H1 (cell line): ENCODE measurements at regions not wholly inside any gene's neighbourhood (a gene's known extent, or its start where the extent isn't known, plus 50 kb on each side); places are given as distances from the start of the nearest gene placed in this dataset.

Source experiments
- CTCF ChIA-PET: fragments of 300-600 bp; sonication (Branson Sonifier 250); formaldehyde crosslinking; loops from one replicate; lab custom pipeline; 2021; ENCODE audit not compliant: partially characterized antibody; lab: Charles Lee
- POLR2A ChIA-PET: fragments of 300-600 bp; sonication (Branson Sonifier 250); formaldehyde crosslinking; loops from one replicate; lab custom pipeline; 2021; ENCODE audit warnings: inconsistent platforms; ENCODE audit not compliant: partially characterized antibody; lab: Charles Lee
- DNase-seq, 2 experiments: peaks; one replicate each; pipeline versions ENCODE4 v3.0.0 to v3.0.0-alpha.2; 2010 to 2022; ENCODE audit warnings: low spot score in 2 of 2, low read depth in 1 of 2, mixed read lengths in 1 of 2
- FAIRE-seq: peaks from 2 replicates; lab custom pipeline; 2011; peaks lifted over from hg19 to GRCh38; lab: Jason Lieb, UNC
- H2AFZ ChIP-seq: 2 replicates; pipeline ENCODE4 v1.8.1; 2012; ENCODE audit warnings: low read length, inconsistent platforms
- H2AK5ac ChIP-seq: 2 replicates; pipeline ENCODE4 v1.6.1; 2013; ENCODE audit warnings: low read depth, low read length
- H2BK120ac ChIP-seq: replicated peaks from 2 replicates; pipeline ENCODE3; 2013; ENCODE audit warnings: low read depth, low read length, inconsistent platforms
- H2BK12ac ChIP-seq: 2 replicates; pipeline ENCODE4 v1.6.1; 2013; ENCODE audit warnings: low read depth, low read length
- H2BK15ac ChIP-seq: 2 replicates; pipeline ENCODE4 v1.6.1; 2013; ENCODE audit warnings: low read length
- H2BK20ac ChIP-seq: 2 replicates; pipeline ENCODE4 v1.6.1; 2013; ENCODE audit warnings: low read length
- H2BK5ac ChIP-seq: 2 replicates; pipeline ENCODE4 v1.6.1; 2013; ENCODE audit warnings: low read depth, low read length
- H3K14ac ChIP-seq: 2 replicates; pipeline ENCODE4 v1.6.1; 2013; ENCODE audit warnings: inconsistent platforms; ENCODE audit not compliant: insufficient read length
- H3K18ac ChIP-seq: 2 replicates; pipeline ENCODE4 v1.6.1; 2013; ENCODE audit warnings: low read length; ENCODE audit errors: extremely low read depth
- H3K23ac ChIP-seq: 2 replicates; pipeline ENCODE4 v1.6.1; 2013; ENCODE audit warnings: inconsistent platforms; ENCODE audit not compliant: insufficient read length
- H3K23me2 ChIP-seq: 2 replicates; pipeline ENCODE4 v1.6.1; 2013; ENCODE audit warnings: low read depth, low read length
- H3K27ac ChIP-seq: 2 replicates; pipeline ENCODE4 v1.6.1; 2011; ENCODE audit warnings: low read depth, low read length, inconsistent platforms
- H3K27me3 ChIP-seq, 4 experiments: replicated peaks in 1 of 4; 1 replicate in 1 of 4; 2 replicates in 3 of 4; pipeline versions ENCODE4 v1.6.1 to v1.8.1; 2011 to 2013; ENCODE audit warnings: low read length in 3 of 4, mild to moderate bottlenecking in 3 of 4, inconsistent platforms in 2 of 4, mixed read lengths in 2 of 4, moderate library complexity in 1 of 4; ENCODE audit not compliant: control insufficient read depth in 3 of 4, insufficient read depth in 3 of 4; ENCODE audit errors: extremely low read depth in 1 of 4
- H3K36me3 ChIP-seq, 4 experiments: 2 replicates each; pipeline versions ENCODE4 v1.6.1 to v1.8.1; 2011 to 2013; ENCODE audit warnings: mild to moderate bottlenecking in 4 of 4, low read length in 3 of 4, moderate library complexity in 2 of 4, control low read depth in 1 of 4, inconsistent platforms in 1 of 4; ENCODE audit not compliant: insufficient read depth in 4 of 4, control insufficient read depth in 2 of 4
- H3K4ac ChIP-seq: replicated peaks from 2 replicates; pipeline ENCODE3; 2013; ENCODE audit warnings: low read length, low read depth, mixed read lengths, inconsistent platforms; ENCODE audit not compliant: insufficient read length
- H3K4me1 ChIP-seq, 4 experiments: replicated peaks in 1 of 4; 1 replicate in 1 of 4; 2 replicates in 3 of 4; pipeline versions ENCODE4 v1.6.1 to v1.8.1; 2011 to 2013; ENCODE audit warnings: low read length in 3 of 4, inconsistent platforms in 2 of 4, mixed read lengths in 1 of 4; ENCODE audit not compliant: insufficient read depth in 4 of 4, control insufficient read depth in 3 of 4
- H3K4me2 ChIP-seq, 2 experiments: 2 replicates each; pipeline versions ENCODE4 v1.6.1 to v1.8.1; 2011 to 2013; ENCODE audit warnings: low read depth in 2 of 2, low read length in 2 of 2, control low read depth in 1 of 2, inconsistent platforms in 1 of 2, mild to moderate bottlenecking in 1 of 2; ENCODE audit not compliant: insufficient read depth in 1 of 2
- H3K4me3 ChIP-seq, 4 experiments: fragments of 200-600, 300-600 bp in 1 of 4; sonication (generic), shearing (Covaris generic), sonication (Bioruptor Twin) in 1 of 4; 2 replicates each; pipeline versions ENCODE4 v1.5.1 to v1.8.1; 2011 to 2016; ENCODE audit warnings: low read length in 4 of 4, low read depth in 3 of 4, control low read depth in 2 of 4, inconsistent platforms in 2 of 4, mild to moderate bottlenecking in 2 of 4, mixed read lengths in 1 of 4, moderate library complexity in 1 of 4; ENCODE audit not compliant: insufficient read depth in 2 of 4; ENCODE audit errors: extremely low read depth in 1 of 4
- H3K56ac ChIP-seq: replicated peaks from 2 replicates; pipeline ENCODE3; 2013; ENCODE audit warnings: low read depth, mild to moderate bottlenecking, mixed read lengths, low read length, inconsistent platforms; ENCODE audit not compliant: insufficient read length
- H3K79me1 ChIP-seq: 2 replicates; pipeline ENCODE4 v1.6.1; 2013; ENCODE audit warnings: low read depth, low read length, control low read depth
- H3K79me2 ChIP-seq, 2 experiments: 2 replicates each; pipeline versions ENCODE4 v1.6.1 to v1.8.1; 2012 to 2013; ENCODE audit warnings: low read length in 2 of 2, mild to moderate bottlenecking in 2 of 2, inconsistent platforms in 1 of 2; ENCODE audit not compliant: insufficient read depth in 2 of 2, control insufficient read depth in 1 of 2
- H3K9ac ChIP-seq, 4 experiments: replicated peaks in 1 of 4; 1 replicate in 1 of 4; 2 replicates in 3 of 4; pipeline versions ENCODE4 v1.6.1 to v1.8.1; 2011 to 2013; ENCODE audit warnings: low read depth in 3 of 4, low read length in 3 of 4, control low read depth in 2 of 4, mild to moderate bottlenecking in 2 of 4, moderate library complexity in 2 of 4, inconsistent platforms in 1 of 4; ENCODE audit errors: extremely low read depth in 1 of 4
- H3K9me3 ChIP-seq, 2 experiments: 2 replicates each; pipeline versions ENCODE4 v1.6.1 to v1.8.1; 2012 to 2013; ENCODE audit warnings: mild to moderate bottlenecking in 2 of 2, moderate library complexity in 2 of 2, control low read depth in 1 of 2, inconsistent platforms in 1 of 2, low read depth in 1 of 2, low read length in 1 of 2, mixed read lengths in 1 of 2; ENCODE audit not compliant: insufficient read depth in 2 of 2
- H4K20me1 ChIP-seq, 2 experiments: replicated peaks in 1 of 2; 2 replicates each; pipeline versions ENCODE3 to v1.8.1; 2011 to 2013; ENCODE audit warnings: inconsistent platforms in 2 of 2, low read length in 2 of 2, mild to moderate bottlenecking in 1 of 2; ENCODE audit not compliant: insufficient read depth in 2 of 2, control insufficient read depth in 1 of 2
- H4K5ac ChIP-seq: 2 replicates; pipeline ENCODE4 v1.6.1; 2013; ENCODE audit warnings: low read length, low read depth, mixed read lengths, inconsistent platforms; ENCODE audit not compliant: insufficient read length
- H4K8ac ChIP-seq: 2 replicates; pipeline ENCODE4 v1.8.0; 2013; ENCODE audit warnings: mild to moderate bottlenecking, moderate library complexity, low read length, inconsistent platforms; ENCODE audit not compliant: insufficient read depth; ENCODE audit errors: extremely low read depth
- H4K91ac ChIP-seq: replicated peaks from 2 replicates; pipeline ENCODE3; 2013; ENCODE audit warnings: low read length, mixed read lengths, inconsistent platforms; ENCODE audit not compliant: insufficient read length
- ASH2L ChIP-seq: fragments of 200-600, 300-600 bp; sonication (generic); IDR thresholded peaks from one replicate; pipeline ENCODE4 v1.7.1; 2017; ENCODE audit warnings: low read length
- FOSL1 ChIP-seq: IDR thresholded peaks from 2 replicates; pipeline ENCODE4 v1.6.1; 2011; ENCODE audit warnings: mild to moderate bottlenecking, low read depth, low read length, moderate library complexity; ENCODE audit not compliant: insufficient read depth
- GTF2F1 ChIP-seq: IDR thresholded peaks from 2 replicates; pipeline ENCODE4 v1.6.1; 2012; ENCODE audit warnings: low read depth, low read length, improper control_type of control experiment, borderline replicate concordance
- NRF1 ChIP-seq: IDR thresholded peaks from 2 replicates; pipeline ENCODE4 v1.6.1; 2011; ENCODE audit warnings: mild to moderate bottlenecking, low read depth, low read length, improper control_type of control experiment
- RAD21 ChIP-seq, 2 experiments: IDR thresholded peaks in 1 of 2; conservative IDR thresholded peaks in 1 of 2; 2 replicates each; pipeline ENCODE4 v1.6.1; 2011; ENCODE audit warnings: low read depth in 2 of 2, low read length in 2 of 2, improper control_type of control experiment in 1 of 2, inconsistent platforms in 1 of 2, mild to moderate bottlenecking in 1 of 2, moderate library complexity in 1 of 2
- RFX5 ChIP-seq: IDR thresholded peaks from 2 replicates; pipeline ENCODE4 v1.6.1; 2011; ENCODE audit warnings: low read depth, low read length, improper control_type of control experiment, borderline replicate concordance
- SAP30 ChIP-seq: fragments of 300-600 bp; sonication (generic); IDR thresholded peaks from 2 replicates; pipeline ENCODE4 v1.7.1; 2012; ENCODE audit warnings: low read length, moderate library complexity, mild to moderate bottlenecking, inconsistent platforms; ENCODE audit not compliant: insufficient read depth, insufficient replicate concordance
- SIN3A ChIP-seq, 2 experiments: IDR thresholded peaks in 1 of 2; conservative IDR thresholded peaks in 1 of 2; 2 replicates each; pipeline ENCODE4 v1.6.1; 2011 to 2012; ENCODE audit warnings: low read length in 2 of 2, improper control_type of control experiment in 1 of 2, low read depth in 1 of 2, mild to moderate bottlenecking in 1 of 2
- SIRT6 ChIP-seq: IDR thresholded peaks from one replicate; pipeline ENCODE4 v1.7.1; 2012; ENCODE audit warnings: low read length, inconsistent platforms
- SP1 ChIP-seq: IDR thresholded peaks from 2 replicates; pipeline ENCODE4 v1.6.1; 2011; ENCODE audit warnings: low read depth, low read length
- SRF ChIP-seq: IDR thresholded peaks from 2 replicates; pipeline ENCODE4 v1.6.1; 2011; ENCODE audit warnings: mild to moderate bottlenecking, low read depth, low read length, moderate library complexity
- TCF12 ChIP-seq: IDR thresholded peaks from 2 replicates; pipeline ENCODE4 v1.6.1; 2011; ENCODE audit warnings: low read depth, mild to moderate bottlenecking, low read length
- WGBS, 2 experiments: shearing (Covaris generic) in 1 of 2; methylation state at CpG; one replicate each; pipeline versions ENCODE4 v1.1.6 to v1.1.7; 2013 to 2015; ENCODE audit warnings: low lambda C conversion rate in 2 of 2, mixed read lengths in 2 of 2, inconsistent platforms in 1 of 2, low coverage in 1 of 2, missing lambda C conversion rate in 1 of 2; ENCODE audit not compliant: insufficient replicate concordance in 2 of 2, insufficient coverage in 1 of 2, insufficient read length in 1 of 2; ENCODE audit errors: extremely low coverage in 1 of 2, missing lambda C conversion rate in 1 of 2; 5-methylcytosine and 5-hydroxymethylcytosine counted together

DNA sequence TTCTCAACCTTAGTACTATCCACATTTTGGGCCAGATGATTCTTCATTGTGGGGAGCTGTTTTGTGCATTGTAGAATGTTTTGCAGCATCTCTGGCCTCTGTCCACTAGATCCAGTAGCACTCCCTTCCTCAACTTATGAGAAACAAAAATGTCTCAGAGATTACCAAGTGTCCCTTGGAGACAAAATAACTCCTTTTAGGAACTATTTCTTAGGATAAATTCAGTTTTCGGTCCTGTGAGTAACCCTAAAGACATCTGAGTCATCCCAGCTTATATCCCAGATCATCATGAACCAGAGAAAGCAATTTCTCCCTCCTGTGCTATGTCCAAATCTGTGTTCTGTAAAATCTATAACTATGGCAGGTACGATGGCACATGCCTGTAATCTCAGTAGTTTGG lies 266.6 kb upstream of the PHYHIPL start:
- CTCF ChIA-PET = no interaction called here
- no peak overlapping the region for H2BK20ac ChIP-seq
- no peak for FAIRE-seq

More for the DNA sequence above, 266.6 kb upstream of the PHYHIPL start:
- no peak overlapping the region for H3K23ac ChIP-seq
- no peak overlapping the region for H2BK5ac ChIP-seq
- 92% methylated on average over 2 of the region's 2 CpGs; no CpG with 5 or more reads in 1 of the 2 experiments for WGBS, 2 experiments
- no peak overlapping the region for H2AK5ac ChIP-seq
- no peaks in the 10 kb centered on the region for H3K79me2 ChIP-seq
- H3K79me1 ChIP-seq = no peaks in the 10 kb centered on the region
- no peak overlapping the region for H3K18ac ChIP-seq
- H3K4me3 ChIP-seq = no peak overlapping the region
- H2BK12ac ChIP-seq = no peak overlapping the region
- H3K14ac ChIP-seq = no peak overlapping the region
- TF ChIP-seq SAP30 (no peak), SIN3A (conservative IDR thresholded peaks at IDR 0.05 in 1 of 2, IDR thresholded peaks at IDR 0.05 in 1 of 2; ENCODE audit: low read depth in 1 of 2, low read length in 2 of 2) (no peak), SP1 (no peak), SRF (no peak), FOSL1 (no peak), SIRT6 (no peak), TCF12 (no peak), GTF2F1 (no peak), NRF1 (no peak), RAD21 (IDR thresholded peaks at IDR 0.05 in 1 of 2, conservative IDR thresholded peaks at IDR 0.05 in 1 of 2; ENCODE audit: low read depth in 2 of 2, low read length in 2 of 2) (no peak), RFX5 (no peak), ASH2L (no peak)
- TF ChIP-seq, all 59 proteins: peak for 0
- H4K20me1 ChIP-seq = no peaks in the 10 kb centered on the region
- no peak for DNase-seq
- no peak overlapping the region for H3K56ac ChIP-seq
- no peak overlapping the region for H2AFZ ChIP-seq
- POLR2A ChIA-PET = no interaction called here
- no peak overlapping the region for H2BK15ac ChIP-seq
- H3K27me3 ChIP-seq = no peaks in the 10 kb centered on the region
- H3K4ac ChIP-seq = no peak overlapping the region
- H3K23me2 ChIP-seq = no peaks in the 10 kb centered on the region; the same call in 1 of the 2 replicates
- no peak overlapping the region for H3K4me2 ChIP-seq
- H4K5ac ChIP-seq = no peak overlapping the region
- H3K27ac ChIP-seq = no peak overlapping the region
- H4K91ac ChIP-seq = no peak overlapping the region
- no peak overlapping the region for H4K8ac ChIP-seq
- H3K36me3 ChIP-seq = no peaks in the 10 kb centered on the region
- no peak overlapping the region for H3K9ac ChIP-seq
- H2BK120ac ChIP-seq = no peak overlapping the region
- H3K9me3 ChIP-seq = no peaks in the 10 kb centered on the region
- no peaks in the 10 kb centered on the region for H3K4me1 ChIP-seq
